Type B pancreatic cell (in vitro differentiated cells): ENCODE measurements at regions not wholly inside any gene's neighbourhood (a gene's known extent, or its start where the extent isn't known, plus 50 kb on each side); places are given as distances from the start of the nearest gene placed in this dataset.

Experiments used
- DNase-seq: peaks from one replicate; pipeline ENCODE4 v3.0.0; 2021; ENCODE audit warnings: mixed read lengths; ENCODE audit not compliant: unreplicated experiment; ENCODE audit errors: extremely low spot score
- H3K27ac Mint-ChIP-seq: 2 replicates; pipeline ENCODE4 v1.8.0; 2021; ENCODE audit warnings: mild to moderate bottlenecking, mixed read lengths
- H3K27me3 Mint-ChIP-seq: 2 replicates; pipeline ENCODE4 v1.8.0; 2021; ENCODE audit warnings: mixed read lengths
- H3K36me3 Mint-ChIP-seq: 2 replicates; pipeline ENCODE4 v1.8.0; 2021; ENCODE audit warnings: mixed read lengths
- H3K4me1 Mint-ChIP-seq: one replicate; pipeline ENCODE4 v1.8.0; 2021; ENCODE audit warnings: mixed read lengths; ENCODE audit not compliant: unreplicated experiment
- H3K4me3 Mint-ChIP-seq: 2 replicates; pipeline ENCODE4 v1.8.0; 2021; ENCODE audit warnings: mild to moderate bottlenecking, mixed read lengths
- H3K9me3 Mint-ChIP-seq: 2 replicates; pipeline ENCODE4 v1.8.0; 2021; ENCODE audit warnings: mixed read lengths
- CTCF ChIP-seq: fragments of 200-600 bp; sonication (generic); conservative IDR thresholded peaks from 2 replicates; pipeline ENCODE4 v1.5.0; 2021; ENCODE audit warnings: antibody characterized with exemption, mild to moderate bottlenecking

DNA sequence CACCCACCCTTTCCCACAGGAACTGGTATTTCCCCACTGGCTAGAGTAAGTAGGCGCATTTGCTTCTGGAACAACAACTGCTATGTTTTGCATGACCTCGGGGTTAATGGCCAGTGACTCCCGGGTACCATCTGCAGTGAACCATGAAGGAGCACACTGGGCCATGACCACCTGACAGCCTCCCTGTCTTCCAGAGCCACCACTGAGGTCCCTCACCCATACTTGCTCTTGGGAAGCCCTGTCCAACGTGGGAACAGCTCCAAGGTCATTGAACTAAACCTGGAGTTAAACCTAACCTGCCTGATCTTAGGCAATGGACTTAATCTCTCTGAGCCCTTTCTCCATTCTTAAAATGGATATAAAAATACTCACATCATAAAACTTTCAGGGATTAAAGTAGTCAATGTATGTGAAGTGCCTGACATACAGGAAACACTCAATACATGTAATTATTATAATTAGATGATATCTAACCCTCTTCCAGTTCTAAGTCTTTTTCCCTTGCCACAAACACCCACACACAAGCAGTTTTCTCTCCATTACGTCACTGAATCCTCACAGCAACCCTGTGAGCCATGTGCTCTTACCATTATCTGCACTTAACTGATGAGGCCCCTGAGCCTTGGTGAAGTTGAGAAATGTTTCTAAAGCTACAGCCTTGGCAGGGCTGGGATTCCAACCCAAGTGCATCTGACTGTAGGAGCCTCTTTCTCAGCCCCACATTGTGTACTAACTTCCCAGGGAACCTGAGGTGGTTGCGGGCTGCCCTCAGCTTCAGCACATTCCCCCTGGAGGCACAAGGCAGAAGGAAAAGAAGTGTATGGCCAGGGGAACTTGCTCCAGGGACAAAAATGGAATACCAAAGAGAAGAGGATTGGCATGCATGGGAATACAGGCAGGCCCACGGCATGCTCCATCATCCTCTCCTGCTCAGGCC, 74.5 kb upstream of the NCAM1 start:
- no peak overlapping the region for H3K4me3 Mint-ChIP-seq
- H3K36me3 Mint-ChIP-seq, result no peaks in the 10 kb centered on the region
- no peaks in the 10 kb centered on the region for H3K9me3 Mint-ChIP-seq
- no peak for DNase-seq
- H3K27ac Mint-ChIP-seq, result peak overlapping the region; percentile 44
- no peak for TF ChIP-seq CTCF
- H3K27me3 Mint-ChIP-seq, result peaks cover 6% of the 10 kb centered on the region
- H3K4me1 Mint-ChIP-seq, result peaks cover 8% of the 10 kb centered on the region

GRCh38 chr11:112889446-112889845, 71.8 kb upstream of the NCAM1 start:
- Mint-ChIP-seq H3K27ac (no peak overlapping the region), H3K36me3 (no peaks in the 10 kb centered on the region), H3K27me3 (peaks cover 20% of the 10 kb centered on the region), H3K4me1 (peaks cover 8% of the 10 kb centered on the region), H3K9me3 (no peaks in the 10 kb centered on the region), H3K4me3 (no peak overlapping the region)
- TF ChIP-seq CTCF, result no peak
- no peak for DNase-seq

DNA sequence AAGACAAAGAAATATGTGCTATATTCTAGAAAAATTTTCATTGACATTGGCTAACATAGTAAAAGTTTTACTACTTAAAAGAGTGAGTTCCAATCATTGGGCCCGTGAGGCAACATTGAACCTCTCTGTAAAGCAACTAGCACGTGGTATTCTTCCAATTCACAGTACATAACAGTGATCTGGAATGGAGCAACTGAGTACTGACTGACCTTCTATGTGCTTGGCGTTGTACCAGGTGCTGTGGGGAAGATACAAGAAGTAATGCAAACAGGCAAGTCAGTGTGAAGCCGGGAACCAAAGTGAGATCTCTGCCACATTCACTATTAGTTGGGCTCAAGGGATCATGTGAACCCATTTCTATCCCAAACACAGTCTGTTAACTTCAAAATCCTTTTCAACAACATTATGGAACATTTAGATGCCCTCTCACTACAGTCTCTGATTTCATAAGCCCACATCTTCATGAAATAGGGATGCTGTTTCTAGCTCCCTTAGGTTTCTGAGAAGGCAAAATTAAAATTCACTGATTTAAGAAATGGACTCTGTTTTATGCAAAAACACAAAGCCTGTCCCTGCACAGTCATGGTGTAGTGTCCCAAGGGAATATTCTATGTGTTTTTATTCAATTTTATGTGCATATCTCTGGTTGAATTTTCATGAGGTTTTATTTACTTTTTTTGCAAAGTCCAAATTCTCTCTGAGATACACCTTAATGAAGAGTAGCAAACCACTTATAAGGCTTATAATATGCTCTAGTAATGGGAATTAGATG, 61.8 kb upstream of the NCAM1 start:
- Mint-ChIP-seq H3K36me3 (peaks cover 3% of the 10 kb centered on the region), H3K27ac (no peak overlapping the region), H3K4me3 (no peak overlapping the region), H3K9me3 (peaks cover 13% of the 10 kb centered on the region), H3K27me3 (peaks cover 9% of the 10 kb centered on the region), H3K4me1 (peaks cover 22% of the 10 kb centered on the region)
- TF ChIP-seq CTCF, result no peak
- DNase-seq, result no peak

GRCh38 chr11:112901924-112902323, 59.3 kb upstream of the NCAM1 start:
- Mint-ChIP-seq H3K4me3 (no peak overlapping the region), H3K4me1 (peaks cover 22% of the 10 kb centered on the region), H3K9me3 (peaks cover 13% of the 10 kb centered on the region), H3K27me3 (peaks cover 9% of the 10 kb centered on the region), H3K36me3 (peaks cover 3% of the 10 kb centered on the region), H3K27ac (no peak overlapping the region)
- no peak for DNase-seq
- TF ChIP-seq CTCF, result no peak

- TF ChIP-seq CTCF, result no peak
- Mint-ChIP-seq H3K4me3 (no peak overlapping the region), H3K27me3 (peaks cover 9% of the 10 kb centered on the region), H3K36me3 (peaks cover 3% of the 10 kb centered on the region), H3K4me1 (peaks cover 22% of the 10 kb centered on the region), H3K27ac (no peak overlapping the region), H3K9me3 (peaks cover 13% of the 10 kb centered on the region)
- DNase-seq, result no peak
These were observed 58.7 kb upstream of the NCAM1 start for GRCh38 chr11:112902361-112903011.
